A673 (cell line): ENCODE measurements at regions not wholly inside any gene's neighbourhood (a gene's known extent, or its start where the extent isn't known, plus 50 kb on each side); places are given as distances from the start of the nearest gene placed in this dataset.

Experiments used
- CTCF ChIP-seq: fragments of 300-800, 200-600 bp; sonication (generic); conservative IDR thresholded peaks from 2 replicates; pipeline ENCODE4 v1.5.1; 2017; ENCODE audit warnings: low read depth, mild to moderate bottlenecking, antibody characterized with exemption, low read length, moderate library complexity, mixed read lengths
- EZH2 ChIP-seq: fragments of 200-600 bp; sonication (generic); IDR thresholded peaks from 2 replicates; pipeline ENCODE4 v1.6.1; 2017; ENCODE audit warnings: borderline replicate concordance, low read depth, mild to moderate bottlenecking, mixed read lengths, antibody characterized with exemption, low read length; ENCODE audit not compliant: poor library complexity, severe bottlenecking

GRCh38 chr11:130611791-130612251 is 163.4 kb downstream of the ADAMTS15 start:
- TF ChIP-seq CTCF (no peak), EZH2 (no peak)
